ENCODE measurements at regions not wholly inside any gene's neighbourhood (a gene's known extent, or its start where the extent isn't known, plus 50 kb on each side); places are given as distances from the start of the nearest gene placed in this dataset.

DNA sequence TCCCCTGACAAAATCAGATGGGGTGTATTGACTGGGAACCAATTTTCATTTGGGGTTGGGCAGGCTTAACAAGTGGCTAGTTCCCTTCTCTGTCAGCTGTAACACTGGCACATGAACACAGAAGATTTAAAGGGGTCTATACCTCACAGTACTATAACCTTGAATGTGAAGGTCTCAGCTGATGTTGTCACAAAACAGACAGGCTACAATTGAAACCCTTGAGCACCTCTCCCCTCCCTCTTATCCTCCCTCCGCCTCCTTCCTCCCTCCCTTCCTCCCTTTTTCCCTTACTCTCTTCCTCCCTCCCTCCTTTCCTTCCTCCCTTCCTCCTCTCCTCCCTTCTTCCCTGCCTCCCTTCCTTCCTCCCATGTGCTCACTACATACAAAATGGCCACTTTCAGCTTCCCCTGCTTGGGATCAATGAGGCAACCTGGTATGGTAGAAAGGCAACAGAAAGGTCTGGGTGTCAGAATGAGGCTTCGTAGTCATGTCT is 262.4 kb downstream of the TTC6 start:
- TF ChIP-seq, protein P1, sequence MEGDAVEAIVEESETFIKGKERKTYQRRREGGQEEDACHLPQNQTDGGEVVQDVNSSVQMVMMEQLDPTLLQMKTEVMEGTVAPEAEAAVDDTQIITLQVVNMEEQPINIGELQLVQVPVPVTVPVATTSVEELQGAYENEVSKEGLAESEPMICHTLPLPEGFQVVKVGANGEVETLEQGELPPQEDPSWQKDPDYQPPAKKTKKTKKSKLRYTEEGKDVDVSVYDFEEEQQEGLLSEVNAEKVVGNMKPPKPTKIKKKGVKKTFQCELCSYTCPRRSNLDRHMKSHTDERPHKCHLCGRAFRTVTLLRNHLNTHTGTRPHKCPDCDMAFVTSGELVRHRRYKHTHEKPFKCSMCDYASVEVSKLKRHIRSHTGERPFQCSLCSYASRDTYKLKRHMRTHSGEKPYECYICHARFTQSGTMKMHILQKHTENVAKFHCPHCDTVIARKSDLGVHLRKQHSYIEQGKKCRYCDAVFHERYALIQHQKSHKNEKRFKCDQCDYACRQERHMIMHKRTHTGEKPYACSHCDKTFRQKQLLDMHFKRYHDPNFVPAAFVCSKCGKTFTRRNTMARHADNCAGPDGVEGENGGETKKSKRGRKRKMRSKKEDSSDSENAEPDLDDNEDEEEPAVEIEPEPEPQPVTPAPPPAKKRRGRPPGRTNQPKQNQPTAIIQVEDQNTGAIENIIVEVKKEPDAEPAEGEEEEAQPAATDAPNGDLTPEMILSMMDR (IDR thresholded peaks at IDR 0.05 in 4 of 5, conservative IDR thresholded peaks at IDR 0.05 in 1 of 5): no peak
- TF ChIP-seq POLR2A (IDR thresholded peaks at IDR 0.05): no peak
